ENCODE measurements at regions not wholly inside any gene's neighbourhood (a gene's known extent, or its start where the extent isn't known, plus 50 kb on each side); places are given as distances from the start of the nearest gene placed in this dataset.

GRCh38 chr14:66036547-66036946 lies 449.6 kb upstream of the CCDC196 start:
- DNase-seq = no peak
- TF ChIP-seq CTCF (IDR thresholded peaks at IDR 0.05) = no peak
- Mint-ChIP-seq H3K4me3 (no peak overlapping the region), H3K36me3 (ENCODE audit: low read depth) (peaks cover 13% of the 10 kb centered on the region), H3K27ac (no peak overlapping the region), H3K27me3 (ENCODE audit: low read depth, poor library complexity) (peaks cover 7% of the 10 kb centered on the region), H3K4me1 (peaks cover 12% of the 10 kb centered on the region), H3K9me3 (peaks cover 34% of the 10 kb centered on the region)

GRCh38 chr14:66037361-66037760 lies 448.8 kb upstream of the CCDC196 start:
- TF ChIP-seq CTCF (IDR thresholded peaks at IDR 0.05) = no peak
- no peak for DNase-seq
- H3K4me3 Mint-ChIP-seq = no peak overlapping the region
- peaks cover 12% of the 10 kb centered on the region for H3K4me1 Mint-ChIP-seq
- H3K27ac Mint-ChIP-seq = no peak overlapping the region
- peaks cover 7% of the 10 kb centered on the region for H3K27me3 Mint-ChIP-seq (ENCODE audit: low read depth, poor library complexity)
- H3K9me3 Mint-ChIP-seq = peaks cover 25% of the 10 kb centered on the region
- H3K36me3 Mint-ChIP-seq (ENCODE audit: low read depth) = peaks cover 11% of the 10 kb centered on the region

- Mint-ChIP-seq H3K4me1 (peaks cover 12% of the 10 kb centered on the region), H3K9me3 (peaks cover 17% of the 10 kb centered on the region), H3K27me3 (ENCODE audit: low read depth, poor library complexity) (peaks cover 7% of the 10 kb centered on the region), H3K36me3 (ENCODE audit: low read depth) (peaks cover 2% of the 10 kb centered on the region), H3K4me3 (no peak overlapping the region), H3K27ac (no peak overlapping the region)
- DNase-seq = no peak
- TF ChIP-seq CTCF (IDR thresholded peaks at IDR 0.05) = no peak
These were observed 448.0 kb upstream of the CCDC196 start for GRCh38 chr14:66038212-66038611.

GRCh38 chr14:66038618-66039017 lies 447.6 kb upstream of the CCDC196 start:
- H3K36me3 Mint-ChIP-seq (ENCODE audit: low read depth) = no peaks in the 10 kb centered on the region
- no peak for TF ChIP-seq CTCF (IDR thresholded peaks at IDR 0.05)
- H3K27me3 Mint-ChIP-seq (ENCODE audit: low read depth, poor library complexity) = peaks cover 7% of the 10 kb centered on the region
- H3K4me1 Mint-ChIP-seq = peaks cover 12% of the 10 kb centered on the region
- peak overlapping the region; percentile 70 for H3K27ac Mint-ChIP-seq
- H3K9me3 Mint-ChIP-seq = peaks cover 13% of the 10 kb centered on the region
- H3K4me3 Mint-ChIP-seq = no peak overlapping the region
- no peak for DNase-seq

GRCh38 chr14:66039495-66039894 lies 446.7 kb upstream of the CCDC196 start:
- peaks cover 4% of the 10 kb centered on the region for H3K27me3 Mint-ChIP-seq (ENCODE audit: low read depth, poor library complexity)
- H3K4me1 Mint-ChIP-seq = peaks cover 12% of the 10 kb centered on the region
- no peak for DNase-seq
- H3K36me3 Mint-ChIP-seq (ENCODE audit: low read depth) = no peaks in the 10 kb centered on the region
- no peak overlapping the region for H3K4me3 Mint-ChIP-seq
- TF ChIP-seq CTCF (IDR thresholded peaks at IDR 0.05) = no peak
- no peak overlapping the region for H3K27ac Mint-ChIP-seq
- peaks cover 6% of the 10 kb centered on the region for H3K9me3 Mint-ChIP-seq

GRCh38 chr14:66041582-66041981 lies 444.6 kb upstream of the CCDC196 start:
- DNase-seq = no peak
- H3K4me1 Mint-ChIP-seq = peaks cover 18% of the 10 kb centered on the region
- H3K4me3 Mint-ChIP-seq = no peak overlapping the region
- H3K27ac Mint-ChIP-seq = no peak overlapping the region
- TF ChIP-seq CTCF (IDR thresholded peaks at IDR 0.05) = no peak
- H3K9me3 Mint-ChIP-seq = no peaks in the 10 kb centered on the region
- no peaks in the 10 kb centered on the region for H3K27me3 Mint-ChIP-seq (ENCODE audit: low read depth, poor library complexity)
- H3K36me3 Mint-ChIP-seq (ENCODE audit: low read depth) = no peaks in the 10 kb centered on the region
